Esophagus muscularis mucosa (tissue), 4 donors: ENCODE measurements at regions not wholly inside any gene's neighbourhood (a gene's known extent, or its start where the extent isn't known, plus 50 kb on each side); places are given as distances from the start of the nearest gene placed in this dataset.

Experiments used
- DNase-seq: peaks from one replicate; pipeline ENCODE4 v3.0.0-alpha.2; 2017; ENCODE audit errors: extremely low spot score
- H3K27ac ChIP-seq, 4 donors: fragments of 200-600 bp; sonication (generic); replicated peaks in 1 of 4; 1 replicate in 3 of 4; 2 replicates in 1 of 4; pipeline ENCODE4 v1.5.1; 2016 to 2019; ENCODE audit warnings: mild to moderate bottlenecking in 1 of 4
- H3K27me3 ChIP-seq, 4 donors: fragments of 200-600 bp; sonication (generic); one replicate each; pipeline versions ENCODE4 v1.5.1 to v1.6.0; 2016 to 2019
- H3K36me3 ChIP-seq, 4 donors: fragments of 200-600 bp; sonication (generic); one replicate each; pipeline ENCODE4 v1.5.1; 2016 to 2019
- H3K4me1 ChIP-seq, 4 donors: fragments of 200-600 bp; sonication (generic); one replicate each; pipeline ENCODE4 v1.5.1; 2016 to 2019
- H3K4me3 ChIP-seq, 4 donors: fragments of 200-600 bp; sonication (generic); 1 replicate in 2 of 4; 2 replicates in 2 of 4; pipeline ENCODE4 v1.5.1; 2016 to 2019; ENCODE audit warnings: mild to moderate bottlenecking in 4 of 4, moderate library complexity in 1 of 4
- H3K9me3 ChIP-seq, 4 donors: fragments of 200-600 bp; sonication (generic); 1 replicate in 3 of 4; 2 replicates in 1 of 4; pipeline ENCODE4 v1.5.1; 2016 to 2019
- EP300 ChIP-seq: sonication (generic); formaldehyde crosslinking; IDR thresholded peaks from one replicate; pipeline ENCODE4 v1.6.1; 2017; ENCODE audit warnings: antibody characterized with exemption
- POLR2A ChIP-seq: fragments of 450-650 bp; IDR thresholded peaks from one replicate; pipeline ENCODE4 v1.6.1; 2017; ENCODE audit warnings: antibody characterized with exemption, moderate library complexity, mild to moderate bottlenecking, low read depth
- POLR2AphosphoS5 ChIP-seq, 2 donors: sonication (generic); formaldehyde crosslinking; IDR thresholded peaks; one replicate each; pipeline ENCODE4 v1.6.1; 2017; ENCODE audit warnings: antibody characterized with exemption in 2 of 2
- WGBS: methylation state at CpG from one replicate; pipeline ENCODE4 v1.1.5; 2018; 5-methylcytosine and 5-hydroxymethylcytosine counted together
- intact Hi-C: fragments of 100-400 bp; cut with DNase I; formaldehyde crosslinking; loops from one replicate; pipeline ENCODE4 v1.15.1; 2023
- TF ChIP-seq, protein P1 (sequence below), 3 experiments: fragments of 200-600 bp in 2 of 3; fragments of 450-650 bp in 1 of 3; sonication (generic) in 2 of 3; IDR thresholded peaks; one replicate each; pipeline ENCODE4 v1.5.1; 2017 to 2019; ENCODE audit warnings: antibody characterized with exemption in 3 of 3, mild to moderate bottlenecking in 2 of 3, moderate library complexity in 1 of 3

- H3K9me3 ChIP-seq: no peaks in the 10 kb centered on the region
- intact Hi-C loops: no loop called here
- no peak for DNase-seq
- H3K36me3 ChIP-seq: no peaks in the 10 kb centered on the region
- no peaks in the 10 kb centered on the region for H3K27me3 ChIP-seq
- WGBS: 60% methylated on average over 1 of the region's 1 CpG
- TF ChIP-seq EP300: no peak
- no peak for TF ChIP-seq POLR2AphosphoS5 (IDR thresholded peaks at IDR 0.05)
- TF ChIP-seq, protein P1, sequence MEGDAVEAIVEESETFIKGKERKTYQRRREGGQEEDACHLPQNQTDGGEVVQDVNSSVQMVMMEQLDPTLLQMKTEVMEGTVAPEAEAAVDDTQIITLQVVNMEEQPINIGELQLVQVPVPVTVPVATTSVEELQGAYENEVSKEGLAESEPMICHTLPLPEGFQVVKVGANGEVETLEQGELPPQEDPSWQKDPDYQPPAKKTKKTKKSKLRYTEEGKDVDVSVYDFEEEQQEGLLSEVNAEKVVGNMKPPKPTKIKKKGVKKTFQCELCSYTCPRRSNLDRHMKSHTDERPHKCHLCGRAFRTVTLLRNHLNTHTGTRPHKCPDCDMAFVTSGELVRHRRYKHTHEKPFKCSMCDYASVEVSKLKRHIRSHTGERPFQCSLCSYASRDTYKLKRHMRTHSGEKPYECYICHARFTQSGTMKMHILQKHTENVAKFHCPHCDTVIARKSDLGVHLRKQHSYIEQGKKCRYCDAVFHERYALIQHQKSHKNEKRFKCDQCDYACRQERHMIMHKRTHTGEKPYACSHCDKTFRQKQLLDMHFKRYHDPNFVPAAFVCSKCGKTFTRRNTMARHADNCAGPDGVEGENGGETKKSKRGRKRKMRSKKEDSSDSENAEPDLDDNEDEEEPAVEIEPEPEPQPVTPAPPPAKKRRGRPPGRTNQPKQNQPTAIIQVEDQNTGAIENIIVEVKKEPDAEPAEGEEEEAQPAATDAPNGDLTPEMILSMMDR (IDR thresholded peaks at IDR 0.05): no peak
- no peak for TF ChIP-seq POLR2A
- H3K4me3 ChIP-seq: no peak overlapping the region
- no peak overlapping the region for H3K27ac ChIP-seq
- H3K4me1 ChIP-seq: peaks cover 0 to 5% (median 2%) of the 10 kb centered on the region in 4 donors
These were observed 704.1 kb downstream of the CDH11 start for GRCh38 chr16:64417711-64418227.

DNA sequence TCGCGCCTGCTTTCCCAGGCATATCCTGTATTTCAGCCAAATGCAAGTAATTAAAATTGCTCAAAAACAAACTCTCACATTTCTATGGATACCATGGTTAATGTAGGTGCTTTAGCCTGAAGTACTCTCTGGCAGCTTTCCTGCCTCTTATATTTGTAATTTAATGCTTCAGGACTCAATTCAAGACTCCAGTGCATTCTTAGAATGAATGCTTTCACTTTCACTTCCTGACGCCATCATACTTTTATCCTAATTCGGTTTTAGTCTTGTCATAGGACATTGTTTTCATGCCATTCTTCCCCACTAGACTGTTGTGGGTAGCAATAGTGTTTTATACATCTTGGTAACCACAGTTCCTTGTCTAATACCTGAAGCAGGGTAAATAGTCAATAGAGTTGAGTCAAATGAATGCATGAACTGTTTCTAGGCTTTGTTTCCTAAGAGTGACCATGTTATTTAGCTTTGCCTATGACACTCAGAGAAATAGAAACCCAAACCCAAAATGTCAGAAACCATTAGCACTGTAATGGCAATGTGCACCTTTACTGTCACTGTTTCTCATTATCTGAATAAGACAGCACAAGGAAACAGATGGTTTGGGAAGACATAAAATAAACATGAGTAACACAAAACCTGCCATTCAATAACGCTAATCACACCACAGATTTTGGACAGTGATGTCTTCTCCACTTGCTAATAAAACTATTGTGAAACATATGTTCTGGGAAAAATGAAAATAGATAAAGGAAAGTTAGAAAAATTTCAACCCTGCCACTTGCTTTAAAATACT, 705.5 kb downstream of the CDH11 start:
- DNase-seq: no peak
- H3K36me3 ChIP-seq: no peaks in the 10 kb centered on the region
- no peaks in the 10 kb centered on the region for H3K9me3 ChIP-seq
- peaks cover 0 to 5% (median 2%) of the 10 kb centered on the region in 4 donors for H3K4me1 ChIP-seq
- intact Hi-C loops: no loop called here
- no peak for TF ChIP-seq POLR2AphosphoS5 (IDR thresholded peaks at IDR 0.05)
- TF ChIP-seq EP300: no peak
- TF ChIP-seq, protein P1 (IDR thresholded peaks at IDR 0.05): no peak
- TF ChIP-seq POLR2A: no peak
- WGBS: 68% methylated on average over 5 of the region's 5 CpGs
- H3K27me3 ChIP-seq: no peaks in the 10 kb centered on the region
- H3K4me3 ChIP-seq: peak overlapping the region; percentile 9 to 44 (median 20)
- no peak overlapping the region for H3K27ac ChIP-seq

DNA sequence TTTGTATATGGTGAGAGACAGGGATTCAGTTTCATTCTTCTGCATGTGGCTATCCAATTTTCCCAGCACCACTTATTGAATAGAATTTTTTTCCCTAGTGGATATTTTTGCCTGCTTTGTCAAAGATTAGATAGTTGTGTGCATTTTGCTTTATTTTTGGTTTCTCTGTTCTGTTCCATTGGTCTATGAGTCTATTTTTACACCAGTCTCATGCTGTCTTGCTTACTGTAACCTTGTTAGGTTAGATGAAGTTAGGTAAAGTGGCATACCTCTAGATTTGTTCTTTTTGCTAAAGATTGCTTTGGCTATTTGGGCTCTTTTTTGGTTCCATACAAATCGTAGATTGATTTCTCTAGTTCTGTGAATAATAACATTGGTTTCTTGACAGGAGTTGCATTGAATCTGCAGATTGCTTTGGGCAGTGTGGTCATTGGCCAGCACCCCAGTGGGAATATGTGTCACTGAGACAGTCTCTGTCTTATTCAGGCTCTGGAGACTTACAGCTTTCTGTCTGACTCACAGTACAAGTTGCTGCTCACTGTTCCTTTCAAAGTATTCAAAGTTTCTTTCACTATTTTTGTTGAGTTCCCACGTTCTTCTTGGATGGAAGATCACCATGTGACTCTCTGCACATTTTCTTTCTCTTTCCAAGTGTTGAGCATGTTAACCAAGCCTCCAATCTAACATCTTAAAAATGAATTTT, 709.1 kb downstream of the CDH11 start:
- Histone ChIP-seq H3K4me1 (peaks cover 0 to 14% (median 5%) of the 10 kb centered on the region in 4 donors), H3K4me3 (no peak overlapping the region), H3K9me3 (no peaks in the 10 kb centered on the region), H3K27me3 (no peaks in the 10 kb centered on the region), H3K27ac (peak overlapping the region in 1 of 4 donors; percentile 6), H3K36me3 (no peaks in the 10 kb centered on the region)
- DNase-seq: no peak
- TF ChIP-seq EP300 (no peak), POLR2AphosphoS5 (IDR thresholded peaks at IDR 0.05) (no peak), POLR2A (no peak)
- TF ChIP-seq, protein P1 (IDR thresholded peaks at IDR 0.05): no peak
- intact Hi-C loops: no loop called here
- 64% methylated on average over 2 of the region's 2 CpGs for WGBS

- 66% methylated on average over 1 of the region's 1 CpG for WGBS
- no peaks in the 10 kb centered on the region for H3K9me3 ChIP-seq
- TF ChIP-seq EP300 (no peak), POLR2AphosphoS5 (IDR thresholded peaks at IDR 0.05) (no peak), POLR2A (no peak)
- TF ChIP-seq, protein P1 (IDR thresholded peaks at IDR 0.05): no peak
These were observed 711.6 kb downstream of the CDH11 start for GRCh38 chr16:64410306-64410705.

More at GRCh38 chr16:64410306-64410705, 711.6 kb downstream of the CDH11 start:
- intact Hi-C loops: no loop called here
- H3K4me3 ChIP-seq: no peak overlapping the region
- no peaks in the 10 kb centered on the region for H3K27me3 ChIP-seq
- no peak overlapping the region for H3K27ac ChIP-seq
- H3K36me3 ChIP-seq: no peaks in the 10 kb centered on the region
- peaks cover 0 to 11% (median 5%) of the 10 kb centered on the region in 4 donors for H3K4me1 ChIP-seq
- DNase-seq: no peak
